ENCODE measurements at regions not wholly inside any gene's neighbourhood (a gene's known extent, or its start where the extent isn't known, plus 50 kb on each side); places are given as distances from the start of the nearest gene placed in this dataset.

DNA sequence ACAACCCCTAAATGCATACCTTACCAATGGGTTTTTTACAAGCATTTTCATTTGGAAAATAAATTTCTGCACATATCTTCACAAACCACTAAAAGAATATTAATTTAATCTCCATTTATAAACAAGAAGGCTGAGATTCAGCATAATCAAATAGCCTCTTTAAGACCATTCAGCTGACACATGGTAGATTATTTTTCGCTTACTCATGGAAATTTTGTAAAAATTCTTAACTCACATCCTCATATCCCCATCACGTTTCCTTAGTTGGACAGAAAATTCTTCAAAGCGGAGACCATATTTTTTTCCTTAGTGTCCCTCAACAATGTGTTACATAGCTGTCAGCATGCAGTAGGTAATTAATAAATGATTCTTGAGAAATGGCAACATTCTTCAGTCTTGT lies 439.6 kb upstream of the PTCHD4 start:
- TF ChIP-seq, protein P1, sequence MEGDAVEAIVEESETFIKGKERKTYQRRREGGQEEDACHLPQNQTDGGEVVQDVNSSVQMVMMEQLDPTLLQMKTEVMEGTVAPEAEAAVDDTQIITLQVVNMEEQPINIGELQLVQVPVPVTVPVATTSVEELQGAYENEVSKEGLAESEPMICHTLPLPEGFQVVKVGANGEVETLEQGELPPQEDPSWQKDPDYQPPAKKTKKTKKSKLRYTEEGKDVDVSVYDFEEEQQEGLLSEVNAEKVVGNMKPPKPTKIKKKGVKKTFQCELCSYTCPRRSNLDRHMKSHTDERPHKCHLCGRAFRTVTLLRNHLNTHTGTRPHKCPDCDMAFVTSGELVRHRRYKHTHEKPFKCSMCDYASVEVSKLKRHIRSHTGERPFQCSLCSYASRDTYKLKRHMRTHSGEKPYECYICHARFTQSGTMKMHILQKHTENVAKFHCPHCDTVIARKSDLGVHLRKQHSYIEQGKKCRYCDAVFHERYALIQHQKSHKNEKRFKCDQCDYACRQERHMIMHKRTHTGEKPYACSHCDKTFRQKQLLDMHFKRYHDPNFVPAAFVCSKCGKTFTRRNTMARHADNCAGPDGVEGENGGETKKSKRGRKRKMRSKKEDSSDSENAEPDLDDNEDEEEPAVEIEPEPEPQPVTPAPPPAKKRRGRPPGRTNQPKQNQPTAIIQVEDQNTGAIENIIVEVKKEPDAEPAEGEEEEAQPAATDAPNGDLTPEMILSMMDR (conservative IDR thresholded peaks at IDR 0.05), result no peak
- TF ChIP-seq ZFX (IDR thresholded peaks at IDR 0.05), result no peak

Data from C4-2B (cell line).